ENCODE measurements at regions not wholly inside any gene's neighbourhood (a gene's known extent, or its start where the extent isn't known, plus 50 kb on each side); places are given as distances from the start of the nearest gene placed in this dataset.
A peak's percentile ranks its signal among the peaks of the same experiment; 100 is the strongest.
"Not testable (repeated sequence)": the region's sequence is repeated elsewhere in the genome, so short reads cannot be mapped to it uniquely, and the experiment has no call there.

DNA sequence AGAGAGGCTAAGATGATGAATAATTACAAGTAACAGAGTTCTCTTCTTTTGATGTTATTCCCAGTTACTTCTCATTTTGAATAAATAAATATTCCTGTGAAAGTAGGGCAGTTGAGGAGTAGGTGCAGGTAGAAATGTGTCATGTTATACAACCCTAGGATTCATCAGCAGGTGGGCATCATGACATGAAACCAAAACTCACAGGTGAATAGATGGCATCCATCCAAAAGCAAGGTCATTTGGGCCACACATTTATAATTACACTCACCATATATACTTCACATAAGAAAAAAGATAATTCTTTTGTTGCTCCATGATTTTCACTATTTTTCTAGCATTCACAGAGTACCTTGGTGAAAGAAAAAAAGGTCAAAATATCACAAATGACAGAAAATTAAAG, 273.6 kb downstream of the ZBBX start:
- DNase-seq: no peak

GRCh38 chr3:167102071-167102470, 278.0 kb downstream of the ZBBX start:
- no peak for DNase-seq

DNA sequence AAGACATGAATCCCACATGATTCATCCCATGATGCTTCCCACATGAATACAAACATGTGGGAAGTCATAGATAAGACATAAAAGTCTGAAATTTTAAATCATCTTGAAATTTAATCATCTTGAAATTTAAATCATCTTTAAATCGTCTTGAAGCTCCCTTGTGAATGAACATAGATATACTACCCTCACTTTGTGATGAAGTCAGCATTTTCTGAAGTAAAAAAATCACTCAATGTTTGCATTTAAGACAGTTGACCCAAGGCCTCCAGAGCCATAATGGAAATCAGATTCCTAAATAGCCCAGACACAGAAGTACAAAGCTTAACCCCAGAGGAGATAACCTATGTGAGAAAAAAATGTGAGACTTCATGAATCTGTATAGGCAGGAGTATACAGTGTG, 279.4 kb downstream of the ZBBX start:
- DNase-seq: no peak

- no peak for DNase-seq
These were observed 279.9 kb downstream of the ZBBX start for GRCh38 chr3:167100200-167100599.

- DNase-seq: no peak
These were observed 284.1 kb downstream of the ZBBX start for GRCh38 chr3:167095976-167096375.

DNA sequence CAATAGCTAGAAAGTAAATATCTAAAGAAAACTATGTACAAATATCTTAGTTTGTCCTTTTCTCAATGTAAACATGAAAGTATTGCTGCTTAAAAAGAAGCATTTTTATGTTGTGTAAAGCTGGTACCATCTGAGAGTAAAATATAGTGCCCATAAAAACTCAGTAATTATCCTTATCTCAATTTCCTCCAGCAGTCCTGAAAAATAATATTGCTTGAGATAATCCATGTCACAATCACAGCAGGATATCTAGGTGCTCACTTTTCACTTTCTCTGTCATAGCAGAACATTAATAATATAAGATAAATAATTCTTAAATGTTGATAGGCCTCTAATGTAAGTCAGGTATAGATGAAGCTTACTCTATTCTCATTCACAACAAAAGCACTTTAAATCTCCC, 285.5 kb downstream of the ZBBX start:
- DNase-seq: no peak

- DNase-seq: no peak
These were observed 288.9 kb downstream of the ZBBX start for GRCh38 chr3:167091226-167091625.

GRCh38 chr3:167084545-167084944, 295.6 kb downstream of the ZBBX start:
- DNase-seq: no peak

GRCh38 chr3:167078070-167078622, 302.0 kb downstream of the ZBBX start:
- no peak for DNase-seq

GRCh38 chr3:167067787-167068161, 312.3 kb downstream of the ZBBX start:
- no peak for DNase-seq

DNA sequence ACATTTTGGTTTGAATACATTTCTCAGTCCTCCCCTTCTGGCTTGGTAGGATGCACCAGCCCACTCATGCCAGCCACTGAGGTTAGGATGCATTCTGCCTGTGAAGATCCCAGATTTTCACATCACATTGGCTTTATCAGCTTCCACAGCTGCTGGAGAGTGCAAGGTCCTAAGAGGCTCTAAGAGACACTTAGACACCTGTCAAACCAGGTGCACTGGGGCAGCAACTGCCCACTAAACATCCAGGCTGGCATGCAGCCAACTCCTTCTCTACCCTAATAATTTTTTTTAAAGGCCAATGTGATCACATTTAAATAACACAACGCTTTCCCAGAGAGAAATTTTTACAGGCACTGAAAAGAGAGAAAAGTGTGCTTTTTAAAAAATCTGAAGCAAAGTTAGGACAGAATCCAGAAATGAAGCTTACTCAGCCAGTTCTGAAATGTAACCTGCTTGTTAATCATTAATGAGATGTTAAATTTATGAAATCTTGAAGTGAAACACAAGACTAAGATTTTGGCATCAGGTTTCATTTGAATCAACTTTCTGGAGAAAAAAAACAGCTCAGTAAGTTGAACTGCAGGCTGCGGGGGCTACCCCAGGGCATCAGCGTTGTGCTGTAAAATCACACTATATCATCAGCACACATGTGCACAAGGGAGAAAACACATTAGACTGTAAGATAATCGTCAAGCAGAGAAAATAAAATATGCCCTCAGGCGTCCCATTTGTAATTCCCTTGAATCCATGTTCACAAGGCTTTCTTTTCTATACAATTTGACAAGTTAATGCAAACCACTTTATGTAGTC, 312.9 kb downstream of the ZBBX start:
- DNase-seq: no peak

DNA sequence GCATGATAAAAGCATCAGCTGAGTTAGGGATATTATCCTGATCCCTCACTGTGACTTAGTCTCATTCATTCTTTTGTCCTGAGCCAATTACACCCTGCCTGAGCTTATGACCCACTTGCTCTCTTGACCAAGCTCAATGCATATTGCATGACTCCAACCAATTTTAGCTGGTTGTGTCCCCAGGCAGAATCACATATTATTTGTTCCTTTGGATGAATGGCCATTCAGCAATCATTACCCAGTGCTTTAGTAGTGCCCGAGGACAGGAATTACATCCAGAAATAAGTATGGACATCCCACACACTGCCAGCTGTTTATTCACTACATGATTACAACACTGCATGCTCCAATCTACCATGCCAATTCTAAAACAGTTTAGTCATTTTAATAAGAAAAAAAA, 322.5 kb downstream of the ZBBX start:
- DNase-seq: no peak

GRCh38 chr3:167054926-167055325, 325.2 kb downstream of the ZBBX start:
- DNase-seq: no peak

GRCh38 chr3:167051421-167051820, 328.7 kb downstream of the ZBBX start:
- DNase-seq: no peak

- no peak for DNase-seq
These were observed 346.2 kb downstream of the ZBBX start for GRCh38 chr3:167033866-167034265.

- peak in 2 of 58 donors; percentile 0 to 27 for DNase-seq
These were observed 347.7 kb downstream of the ZBBX start for GRCh38 chr3:167032267-167032876.

DNA sequence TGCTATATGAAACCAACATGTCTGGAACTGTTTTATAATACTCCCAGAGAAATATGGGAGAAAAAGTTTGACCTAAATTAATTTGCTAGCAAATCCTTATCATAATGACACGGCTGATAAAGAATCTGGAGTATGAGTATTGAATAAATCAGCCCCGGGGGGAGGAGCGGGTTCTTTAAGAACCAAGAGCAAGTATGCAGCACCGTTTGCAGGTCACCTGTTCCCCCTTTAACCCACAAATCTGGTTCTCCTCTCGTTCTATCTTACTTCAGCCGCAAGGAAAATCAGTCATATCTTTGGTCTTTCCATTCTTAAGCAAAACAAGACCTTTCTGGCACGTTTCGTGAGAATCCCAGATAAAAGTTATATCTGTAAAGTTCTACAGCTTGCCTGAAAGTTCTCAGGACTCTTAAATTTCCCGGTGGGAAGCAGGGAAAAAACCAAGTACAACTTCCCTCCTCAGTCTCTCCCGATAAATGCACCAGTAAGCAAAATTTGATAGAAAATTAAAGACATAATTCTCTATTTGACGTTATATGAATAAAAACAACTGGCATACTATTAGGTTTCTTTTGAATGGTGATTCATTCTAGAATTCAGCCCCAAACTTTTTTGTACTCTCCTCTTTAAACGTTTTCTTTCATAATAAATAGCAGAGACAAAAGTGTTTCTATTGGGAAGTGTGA, 348.6 kb downstream of the ZBBX start:
- DNase-seq: no peak

DNA sequence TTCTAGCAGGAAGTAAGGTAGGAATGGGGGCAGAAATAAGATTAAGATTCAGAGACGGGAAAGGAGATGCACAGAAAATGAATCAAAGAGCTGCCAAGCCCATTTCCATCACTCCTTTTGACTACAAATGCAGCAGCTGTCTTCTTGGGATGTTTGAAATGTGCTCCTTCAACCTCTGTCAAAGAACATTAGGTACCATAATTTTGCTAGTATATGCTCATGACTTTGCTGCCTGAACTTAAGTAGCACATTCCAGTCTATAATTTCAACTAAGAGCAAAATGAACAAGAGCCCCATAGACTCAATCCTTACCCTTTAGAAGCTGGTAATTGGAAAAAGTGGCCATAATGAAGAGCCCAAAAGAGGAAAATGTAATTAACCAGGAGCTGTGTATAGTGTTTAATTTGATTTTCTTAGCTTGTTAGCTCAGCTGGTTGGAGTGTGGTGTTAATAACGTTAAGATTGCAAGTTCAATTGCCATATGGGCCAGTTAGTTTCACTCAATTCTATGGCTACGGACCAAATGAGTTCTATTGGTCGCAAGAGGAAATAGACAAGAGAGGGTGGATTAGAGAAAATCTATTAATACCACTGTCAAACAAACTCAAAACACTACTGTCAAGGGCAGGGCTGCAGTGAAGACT, 349.9 kb downstream of the ZBBX start:
- no peak for DNase-seq

DNA sequence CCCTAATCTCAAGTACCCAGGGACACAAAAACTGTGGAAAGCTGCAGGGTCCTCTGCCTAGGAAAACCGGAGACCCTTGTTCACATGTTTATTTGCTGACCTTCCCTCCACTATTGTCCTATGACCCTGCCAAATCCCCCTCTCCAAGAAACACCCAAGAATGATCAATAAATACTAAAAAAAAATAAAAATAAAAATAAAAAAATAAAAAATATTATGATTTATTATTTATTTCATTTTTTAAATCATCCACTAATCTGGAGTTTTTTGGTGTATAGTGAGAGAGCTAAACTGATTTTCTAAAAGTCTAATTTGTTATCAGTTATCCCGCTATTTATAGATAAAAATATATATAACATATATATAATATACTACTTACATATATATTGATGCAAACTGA, 360.6 kb downstream of the ZBBX start:
- not testable (repeated sequence) for DNase-seq

DNA sequence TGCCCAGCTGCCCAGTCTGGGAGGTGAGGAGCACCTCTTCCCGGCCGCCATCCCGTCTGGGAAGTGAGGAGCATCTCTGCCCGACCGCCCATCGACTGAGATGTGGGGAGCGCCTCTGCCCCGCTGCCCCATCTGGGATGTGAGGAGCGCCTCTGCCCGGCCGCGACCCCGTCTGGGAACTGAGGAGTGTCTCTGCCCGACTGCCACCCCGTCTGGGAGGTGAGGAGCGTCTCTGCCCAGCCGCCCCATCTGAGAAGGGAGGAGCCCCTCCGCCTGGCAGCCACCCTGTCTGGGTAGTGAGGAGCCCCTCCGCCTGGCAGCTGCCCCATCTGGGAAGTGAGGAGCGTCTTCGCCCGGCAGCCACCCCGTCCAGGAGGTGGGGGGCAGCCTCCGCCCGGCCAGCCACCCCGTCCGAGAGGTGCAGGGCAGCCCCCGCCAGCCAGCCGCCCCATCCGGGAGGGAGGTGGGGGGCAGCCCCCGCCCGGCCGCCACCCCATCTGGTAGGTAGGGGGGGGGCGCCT, 361.4 kb downstream of the ZBBX start:
- not testable (repeated sequence) for DNase-seq

- no peak for DNase-seq
These were observed 367.4 kb downstream of the ZBBX start for GRCh38 chr3:167012691-167013090.

- DNase-seq: no peak
These were observed 371.3 kb downstream of the ZBBX start for GRCh38 chr3:167008791-167009190.

Measured in anterior cingulate cortex (tissue), 58 donors.